Occipital lobe (tissue), 1 donor: ENCODE measurements at regions not wholly inside any gene's neighbourhood (a gene's known extent, or its start where the extent isn't known, plus 50 kb on each side); places are given as distances from the start of the nearest gene placed in this dataset.
"Not testable (repeated sequence)": the region's sequence is repeated elsewhere in the genome, so short reads cannot be mapped to it uniquely, and the experiment has no call there.

Experiments
- DNase-seq: peaks from one replicate; lab custom pipeline; 2025; lab: John Stamatoyannopoulos, UW

- DNase-seq = no peak
Measured at GRCh38 chrX:63581906-63582305, 203.1 kb downstream of the ARHGEF9 start.

GRCh38 chrX:63581398-63581797 lies 203.6 kb downstream of the ARHGEF9 start:
- no peak for DNase-seq

GRCh38 chrX:63576533-63576932 lies 208.5 kb downstream of the ARHGEF9 start:
- DNase-seq = no peak

GRCh38 chrX:63575700-63576099 lies 209.3 kb downstream of the ARHGEF9 start:
- DNase-seq = not testable (repeated sequence)

- DNase-seq = no peak
Measured at GRCh38 chrX:63566856-63567255, 215.7 kb upstream of the SPIN4 start.

GRCh38 chrX:63561425-63561824 lies 210.3 kb upstream of the SPIN4 start:
- no peak for DNase-seq

GRCh38 chrX:63560601-63561218 lies 209.6 kb upstream of the SPIN4 start:
- peak; percentile 53 for DNase-seq

- no peak for DNase-seq
Measured at GRCh38 chrX:63551856-63552255, 200.7 kb upstream of the SPIN4 start.

GRCh38 chrX:63530654-63531053 lies 179.5 kb upstream of the SPIN4 start:
- no peak for DNase-seq

- DNase-seq = no peak
Measured at GRCh38 chrX:63529961-63530360, 178.8 kb upstream of the SPIN4 start.

- DNase-seq = no peak
Measured at GRCh38 chrX:63526863-63527262, 175.7 kb upstream of the SPIN4 start.

GRCh38 chrX:63525491-63525890 lies 174.4 kb upstream of the SPIN4 start:
- no peak for DNase-seq

- DNase-seq = not testable (repeated sequence)
Measured at GRCh38 chrX:63519368-63519767, 168.2 kb upstream of the SPIN4 start.

GRCh38 chrX:63514569-63515080 lies 163.5 kb upstream of the SPIN4 start:
- no peak for DNase-seq

- DNase-seq = no peak
Measured at GRCh38 chrX:63513825-63514568, 162.9 kb upstream of the SPIN4 start.

- DNase-seq = no peak
Measured at GRCh38 chrX:63511361-63511760, 160.2 kb upstream of the SPIN4 start.

- no peak for DNase-seq
Measured at GRCh38 chrX:63508668-63509067, 157.5 kb upstream of the SPIN4 start.

- DNase-seq = no peak
Measured at GRCh38 chrX:63506320-63506719, 155.2 kb upstream of the SPIN4 start.

GRCh38 chrX:63503541-63503940 lies 152.4 kb upstream of the SPIN4 start:
- no peak for DNase-seq

- DNase-seq = no peak
Measured at GRCh38 chrX:63488546-63489373, 137.6 kb upstream of the SPIN4 start.

GRCh38 chrX:63475200-63475599 lies 124.1 kb upstream of the SPIN4 start:
- DNase-seq = no peak

GRCh38 chrX:63471004-63471403 lies 119.9 kb upstream of the SPIN4 start:
- DNase-seq = no peak
